ENCODE measurements at regions not wholly inside any gene's neighbourhood (a gene's known extent, or its start where the extent isn't known, plus 50 kb on each side); places are given as distances from the start of the nearest gene placed in this dataset.

GRCh38 chr1:14138135-14138506, 438.1 kb downstream of the PRDM2 start:
- Histone ChIP-seq H4K20me1 (ENCODE audit: control insufficient read depth, insufficient read depth, low read depth, low read length) (no peaks in the 10 kb centered on the region), H3K4me1 (ENCODE audit: control insufficient read depth, low read length) (no peaks in the 10 kb centered on the region), H3K9me3 (ENCODE audit: control insufficient read depth, insufficient read depth, low read length) (no peaks in the 10 kb centered on the region), H3K4me3 (ENCODE audit: low read length) (no peak overlapping the region), H3K79me2 (ENCODE audit: control insufficient read depth, low read length) (no peaks in the 10 kb centered on the region), H3K4me2 (ENCODE audit: low read length) (no peak overlapping the region), H3K9me2 (replicated peaks; ENCODE audit: control insufficient read depth, low read length) (no peaks in the 10 kb centered on the region), H3F3A (ENCODE audit: control insufficient read depth, insufficient read depth) (no peaks in the 10 kb centered on the region), H3K27me3 (ENCODE audit: control insufficient read depth, low read length) (no peaks in the 10 kb centered on the region), H3K36me3 (ENCODE audit: control insufficient read depth, low read length) (no peaks in the 10 kb centered on the region), H3K27ac (ENCODE audit: low read depth, low read length) (no peak overlapping the region)
- TF ChIP-seq CTCF (IDR thresholded peaks at IDR 0.05; ENCODE audit: low read depth, low read length, poor library complexity, severe bottlenecking) = no peak
- TF ChIP-seq EZH2phosphoT487 (IDR thresholded peaks at IDR 0.05; ENCODE audit: borderline replicate concordance, low read length) = no peak

GRCh38 chr1:14138687-14139086, 438.7 kb downstream of the PRDM2 start:
- Histone ChIP-seq H3K27ac (ENCODE audit: low read depth, low read length) (no peak overlapping the region), H3K4me3 (ENCODE audit: low read length) (no peak overlapping the region), H3K79me2 (ENCODE audit: control insufficient read depth, low read length) (no peaks in the 10 kb centered on the region), H3F3A (ENCODE audit: control insufficient read depth, insufficient read depth) (no peaks in the 10 kb centered on the region), H3K9me2 (replicated peaks; ENCODE audit: control insufficient read depth, low read length) (no peaks in the 10 kb centered on the region), H3K4me2 (ENCODE audit: low read length) (no peak overlapping the region), H4K20me1 (ENCODE audit: control insufficient read depth, insufficient read depth, low read depth, low read length) (no peaks in the 10 kb centered on the region), H3K4me1 (ENCODE audit: control insufficient read depth, low read length) (no peaks in the 10 kb centered on the region), H3K36me3 (ENCODE audit: control insufficient read depth, low read length) (no peaks in the 10 kb centered on the region), H3K9me3 (ENCODE audit: control insufficient read depth, insufficient read depth, low read length) (no peaks in the 10 kb centered on the region), H3K27me3 (ENCODE audit: control insufficient read depth, low read length) (no peaks in the 10 kb centered on the region)
- TF ChIP-seq EZH2phosphoT487 (IDR thresholded peaks at IDR 0.05; ENCODE audit: borderline replicate concordance, low read length) = no peak
- no peak for TF ChIP-seq CTCF (IDR thresholded peaks at IDR 0.05; ENCODE audit: low read depth, low read length, poor library complexity, severe bottlenecking)

GRCh38 chr1:14140831-14141401, 440.9 kb downstream of the PRDM2 start:
- Histone ChIP-seq H3K4me3 (ENCODE audit: low read length) (no peak overlapping the region), H3F3A (ENCODE audit: control insufficient read depth, insufficient read depth) (no peaks in the 10 kb centered on the region), H3K4me1 (ENCODE audit: control insufficient read depth, low read length) (no peaks in the 10 kb centered on the region), H4K20me1 (ENCODE audit: control insufficient read depth, insufficient read depth, low read depth, low read length) (no peaks in the 10 kb centered on the region), H3K27ac (ENCODE audit: low read depth, low read length) (no peak overlapping the region), H3K36me3 (ENCODE audit: control insufficient read depth, low read length) (no peaks in the 10 kb centered on the region), H3K79me2 (ENCODE audit: control insufficient read depth, low read length) (no peaks in the 10 kb centered on the region), H3K9me3 (ENCODE audit: control insufficient read depth, insufficient read depth, low read length) (no peaks in the 10 kb centered on the region), H3K4me2 (ENCODE audit: low read length) (no peak overlapping the region), H3K9me2 (replicated peaks; ENCODE audit: control insufficient read depth, low read length) (no peaks in the 10 kb centered on the region), H3K27me3 (ENCODE audit: control insufficient read depth, low read length) (no peaks in the 10 kb centered on the region; the same call in 1 of the 2 replicates)
- no peak for TF ChIP-seq EZH2phosphoT487 (IDR thresholded peaks at IDR 0.05; ENCODE audit: borderline replicate concordance, low read length)
- TF ChIP-seq CTCF (IDR thresholded peaks at IDR 0.05; ENCODE audit: low read depth, low read length, poor library complexity, severe bottlenecking) = no peak

All from DOHH2 (cell line).